ENCODE measurements at regions not wholly inside any gene's neighbourhood (a gene's known extent, or its start where the extent isn't known, plus 50 kb on each side); places are given as distances from the start of the nearest gene placed in this dataset.

DNA sequence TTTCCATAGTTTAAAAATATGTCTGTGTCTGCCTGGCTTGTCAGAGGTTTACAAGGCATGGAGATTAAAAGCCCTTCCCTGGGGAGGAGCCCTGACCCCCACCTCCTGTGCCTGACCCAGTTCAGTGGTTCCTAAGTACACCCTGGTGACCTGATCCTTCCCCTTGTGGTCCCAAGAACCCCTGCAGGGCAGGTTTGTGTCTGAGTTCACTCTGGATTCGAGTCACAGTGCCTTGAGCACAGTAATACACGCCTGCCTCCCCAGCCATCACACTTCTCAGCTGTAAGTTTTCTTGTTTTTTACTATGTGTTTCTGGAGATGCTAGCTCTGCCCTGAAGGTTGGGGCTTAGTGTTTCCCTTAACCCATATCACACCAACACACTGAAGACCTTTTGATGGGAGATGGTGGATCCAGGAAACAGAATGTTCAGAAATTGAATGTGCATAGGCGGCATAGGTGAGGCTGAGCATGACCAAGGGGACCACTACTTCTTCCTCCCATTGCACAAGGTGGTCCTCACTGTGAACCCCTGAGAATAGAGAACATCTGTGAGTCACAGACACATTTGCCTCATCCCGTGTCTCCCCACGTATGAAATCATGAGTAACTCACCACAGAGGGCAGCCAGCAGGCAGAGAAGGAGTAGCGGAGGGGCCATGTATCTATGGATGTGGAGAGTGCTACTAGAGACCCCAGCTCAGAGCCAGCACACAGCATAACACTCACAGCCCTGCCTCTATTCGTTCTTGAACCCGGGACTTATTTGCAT is 962.9 kb downstream of the TMEM121 start:
- in situ Hi-C loops (cut with MboI; ENCODE audit: low pct_ligation_motif_present in 1 of 4, low pct_unique_long_range_greater_than_20kb in 1 of 4, low sequenced_read_pairs in 3 of 4) (no loop called here), intact Hi-C loops (cut with DNase I; ENCODE audit: low total_unique reads) (no loop called here)
- H3K4me3 ChIP-seq, result no peak overlapping the region
- 40 to 51% methylated on average over 1 to 8 of the region's 8 CpGs for WGBS, 2 donors (ENCODE audit: low coverage in 1 of 2)
- no peak overlapping the region for H3K27ac ChIP-seq
- H3K36me3 ChIP-seq, result no peaks in the 10 kb centered on the region
- no peaks in the 10 kb centered on the region for H3K27me3 ChIP-seq
- H3K9me3 ChIP-seq, result no peaks in the 10 kb centered on the region
- no peak for DNase-seq
- TF ChIP-seq, protein P1, sequence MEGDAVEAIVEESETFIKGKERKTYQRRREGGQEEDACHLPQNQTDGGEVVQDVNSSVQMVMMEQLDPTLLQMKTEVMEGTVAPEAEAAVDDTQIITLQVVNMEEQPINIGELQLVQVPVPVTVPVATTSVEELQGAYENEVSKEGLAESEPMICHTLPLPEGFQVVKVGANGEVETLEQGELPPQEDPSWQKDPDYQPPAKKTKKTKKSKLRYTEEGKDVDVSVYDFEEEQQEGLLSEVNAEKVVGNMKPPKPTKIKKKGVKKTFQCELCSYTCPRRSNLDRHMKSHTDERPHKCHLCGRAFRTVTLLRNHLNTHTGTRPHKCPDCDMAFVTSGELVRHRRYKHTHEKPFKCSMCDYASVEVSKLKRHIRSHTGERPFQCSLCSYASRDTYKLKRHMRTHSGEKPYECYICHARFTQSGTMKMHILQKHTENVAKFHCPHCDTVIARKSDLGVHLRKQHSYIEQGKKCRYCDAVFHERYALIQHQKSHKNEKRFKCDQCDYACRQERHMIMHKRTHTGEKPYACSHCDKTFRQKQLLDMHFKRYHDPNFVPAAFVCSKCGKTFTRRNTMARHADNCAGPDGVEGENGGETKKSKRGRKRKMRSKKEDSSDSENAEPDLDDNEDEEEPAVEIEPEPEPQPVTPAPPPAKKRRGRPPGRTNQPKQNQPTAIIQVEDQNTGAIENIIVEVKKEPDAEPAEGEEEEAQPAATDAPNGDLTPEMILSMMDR (IDR thresholded peaks at IDR 0.05), result no peak
- TF ChIP-seq POLR2A (IDR thresholded peaks at IDR 0.05) (no peak), POLR2AphosphoS5 (IDR thresholded peaks at IDR 0.05) (no peak), EP300 (IDR thresholded peaks at IDR 0.05; ENCODE audit: low read depth) (no peak)
- no peaks in the 10 kb centered on the region for H3K4me1 ChIP-seq

DNA sequence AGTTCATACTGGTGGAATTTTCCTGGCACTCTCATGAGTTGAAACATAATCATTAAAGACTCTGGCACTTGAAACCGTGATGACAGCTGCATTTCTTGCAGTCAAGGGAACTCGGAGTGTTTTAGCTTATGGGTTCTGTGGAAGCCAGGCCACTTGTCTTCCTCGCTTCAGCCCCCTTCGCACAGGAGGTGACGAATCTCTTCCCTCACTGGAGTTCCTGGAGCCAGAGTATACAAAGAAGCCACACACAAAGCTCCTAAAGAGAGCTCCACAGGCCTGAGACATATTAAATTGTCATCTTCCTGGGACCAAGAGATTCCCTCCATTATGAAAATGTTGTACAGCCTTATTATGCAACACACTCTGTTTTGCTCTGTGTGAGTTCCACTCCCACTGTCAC is 964.1 kb downstream of the TMEM121 start:
- Histone ChIP-seq H3K36me3 (no peaks in the 10 kb centered on the region), H3K27me3 (no peaks in the 10 kb centered on the region), H3K27ac (no peak overlapping the region), H3K4me3 (no peak overlapping the region), H3K4me1 (no peaks in the 10 kb centered on the region), H3K9me3 (no peaks in the 10 kb centered on the region)
- TF ChIP-seq, protein P1 (IDR thresholded peaks at IDR 0.05), result no peak
- TF ChIP-seq POLR2AphosphoS5 (IDR thresholded peaks at IDR 0.05) (no peak), EP300 (IDR thresholded peaks at IDR 0.05; ENCODE audit: low read depth) (no peak), POLR2A (IDR thresholded peaks at IDR 0.05) (no peak)
- intact Hi-C loops (cut with DNase I; ENCODE audit: low total_unique reads), result no loop called here
- WGBS, 2 donors (ENCODE audit: low coverage in 1 of 2), result 80% methylated on average over 5 of the region's 5 CpGs; no CpG with 5 or more reads in 1 of the 2 donors
- DNase-seq, result no peak
- in situ Hi-C loops (cut with MboI; ENCODE audit: low pct_ligation_motif_present in 1 of 4, low pct_unique_long_range_greater_than_20kb in 1 of 4, low sequenced_read_pairs in 3 of 4), result no loop called here

GRCh38 chr14:106491851-106492250 is 965.5 kb downstream of the TMEM121 start:
- H3K9me3 ChIP-seq, result no peaks in the 10 kb centered on the region
- no peaks in the 10 kb centered on the region for H3K27me3 ChIP-seq
- intact Hi-C loops (cut with DNase I; ENCODE audit: low total_unique reads) (no loop called here), in situ Hi-C loops (cut with MboI; ENCODE audit: low pct_ligation_motif_present in 1 of 4, low pct_unique_long_range_greater_than_20kb in 1 of 4, low sequenced_read_pairs in 3 of 4) (no loop called here)
- H3K36me3 ChIP-seq, result no peaks in the 10 kb centered on the region
- 72 to 76% methylated on average over 5 to 9 of the region's 9 CpGs for WGBS, 2 donors (ENCODE audit: low coverage in 1 of 2)
- H3K27ac ChIP-seq, result no peak overlapping the region
- TF ChIP-seq, protein P1 (IDR thresholded peaks at IDR 0.05), result peak in 2 of 5 experiments; percentile 17 to 20
- TF ChIP-seq POLR2A (IDR thresholded peaks at IDR 0.05), result no peak
- peak; percentile 25 for DNase-seq
- no peak overlapping the region for H3K4me3 ChIP-seq
- no peaks in the 10 kb centered on the region for H3K4me1 ChIP-seq

GRCh38 chr14:106493962-106494823 is 967.8 kb downstream of the TMEM121 start:
- in situ Hi-C loops (cut with MboI; ENCODE audit: low pct_ligation_motif_present in 1 of 4, low pct_unique_long_range_greater_than_20kb in 1 of 4, low sequenced_read_pairs in 3 of 4), result no loop called here
- 33 to 43% methylated on average over 3 of the region's 3 CpGs for WGBS, 2 donors (ENCODE audit: low coverage in 1 of 2)
- TF ChIP-seq EP300 (IDR thresholded peaks at IDR 0.05; ENCODE audit: low read depth) (no peak), POLR2AphosphoS5 (IDR thresholded peaks at IDR 0.05) (no peak), POLR2A (IDR thresholded peaks at IDR 0.05) (no peak)
- TF ChIP-seq, protein P1 (IDR thresholded peaks at IDR 0.05), result no peak
- no peaks in the 10 kb centered on the region for H3K4me1 ChIP-seq
- no peak for DNase-seq
- H3K27me3 ChIP-seq, result no peaks in the 10 kb centered on the region
- no peak overlapping the region for H3K27ac ChIP-seq
- no peaks in the 10 kb centered on the region for H3K36me3 ChIP-seq
- no peaks in the 10 kb centered on the region for H3K9me3 ChIP-seq
- intact Hi-C loops (cut with DNase I; ENCODE audit: low total_unique reads), result no loop called here
- H3K4me3 ChIP-seq, result no peak overlapping the region
